Ishikawa (cell line): ENCODE measurements at regions not wholly inside any gene's neighbourhood (a gene's known extent, or its start where the extent isn't known, plus 50 kb on each side); places are given as distances from the start of the nearest gene placed in this dataset.

Experiments
- CEBPB ChIP-seq: IDR thresholded peaks from 2 replicates; pipeline ENCODE4 v1.6.1; 2012
- CREB1 ChIP-seq: IDR thresholded peaks from 2 replicates; pipeline ENCODE4 v1.6.1; 2012; ENCODE audit warnings: low read depth
- EGR1 ChIP-seq: IDR thresholded peaks from 2 replicates; pipeline ENCODE4 v1.6.1; 2012
- EP300 ChIP-seq: IDR thresholded peaks from 2 replicates; pipeline ENCODE4 v1.6.1; 2012; ENCODE audit warnings: borderline replicate concordance
- FOXM1 ChIP-seq: IDR thresholded peaks from 2 replicates; pipeline ENCODE4 v1.6.1; 2012; ENCODE audit warnings: low read depth, borderline replicate concordance
- MAX ChIP-seq: IDR thresholded peaks from 2 replicates; pipeline ENCODE4 v1.6.1; 2012
- NFIC ChIP-seq: IDR thresholded peaks from 2 replicates; pipeline ENCODE4 v1.6.1; 2012
- RAD21 ChIP-seq: IDR thresholded peaks from 2 replicates; pipeline ENCODE4 v1.6.1; 2012; ENCODE audit warnings: low read depth
- REST ChIP-seq: IDR thresholded peaks from 2 replicates; pipeline ENCODE4 v1.6.1; 2012; ENCODE audit warnings: low read depth, mild to moderate bottlenecking
- TAF1 ChIP-seq: IDR thresholded peaks from 2 replicates; pipeline ENCODE4 v1.6.1; 2012; ENCODE audit warnings: low read depth, mild to moderate bottlenecking
- TCF12 ChIP-seq: IDR thresholded peaks from 2 replicates; pipeline ENCODE4 v1.6.1; 2012; ENCODE audit warnings: low read depth
- TEAD4 ChIP-seq: IDR thresholded peaks from 2 replicates; pipeline ENCODE4 v1.6.1; 2012
- USF1 ChIP-seq: IDR thresholded peaks from 2 replicates; pipeline ENCODE4 v1.6.1; 2012
- YY1 ChIP-seq: IDR thresholded peaks from 2 replicates; pipeline ENCODE4 v1.6.1; 2012; ENCODE audit warnings: low read depth
- ZBTB7A ChIP-seq: IDR thresholded peaks from 2 replicates; pipeline ENCODE4 v1.6.1; 2012; ENCODE audit warnings: low read depth

GRCh38 chr6:139985236-139985815, 610.9 kb upstream of the CITED2 start:
- no peak for TF ChIP-seq RAD21
- TF ChIP-seq USF1 = no peak
- no peak for TF ChIP-seq NFIC
- TF ChIP-seq ZBTB7A = no peak
- no peak for TF ChIP-seq TAF1
- TF ChIP-seq FOXM1 = no peak
- no peak for TF ChIP-seq CEBPB
- no peak for TF ChIP-seq EP300
- no peak for TF ChIP-seq TCF12
- TF ChIP-seq REST = no peak
- no peak for TF ChIP-seq EGR1
- no peak for TF ChIP-seq MAX
- no peak for TF ChIP-seq CREB1
- no peak for TF ChIP-seq TEAD4
- no peak for TF ChIP-seq YY1

- no peak for TF ChIP-seq FOXM1
These were observed 609.9 kb upstream of the CITED2 start for GRCh38 chr6:139984317-139984716.

GRCh38 chr6:139983555-139984276, 609.3 kb upstream of the CITED2 start:
- no peak for TF ChIP-seq EP300
- TF ChIP-seq USF1 = peak; percentile 39

- TF ChIP-seq MAX (no peak), RAD21 (peak; percentile 11; the same call in 1 of the 2 replicates), USF1 (no peak), TEAD4 (peak; percentile 58)
These were observed 608.3 kb upstream of the CITED2 start for GRCh38 chr6:139982652-139983295.

- no peak; the same call in 1 of the 2 replicates for TF ChIP-seq TCF12
- peak; percentile 76 for TF ChIP-seq NFIC
- TF ChIP-seq TAF1 = no peak
- no peak for TF ChIP-seq EP300
- 0 out of 2 replicates have a peak, but pooled peaks have one; percentile 18 for TF ChIP-seq FOXM1
These were observed 607.7 kb upstream of the CITED2 start for GRCh38 chr6:139982195-139982594.

- TF ChIP-seq CREB1 = no peak; the same call in 1 of the 2 replicates
- TF ChIP-seq YY1 = no peak
- no peak for TF ChIP-seq ZBTB7A
- peak; percentile 90 for TF ChIP-seq EP300
- TF ChIP-seq FOXM1 = peak; percentile 78
- TF ChIP-seq TCF12 = peak; percentile 84
- TF ChIP-seq MAX = peak; percentile 50; the same call in 1 of the 2 replicates
- peak; percentile 36; the same call in 1 of the 2 replicates for TF ChIP-seq RAD21
- TF ChIP-seq EGR1 = no peak
- TF ChIP-seq CEBPB = peak; percentile 44; the same call in 1 of the 2 replicates
- TF ChIP-seq NFIC = peak; percentile 56
- no peak for TF ChIP-seq TAF1
- no peak for TF ChIP-seq USF1
- no peak for TF ChIP-seq REST
- TF ChIP-seq TEAD4 = peak; percentile 79
These were observed 607.3 kb upstream of the CITED2 start for GRCh38 chr6:139981768-139982181.
